GM18505 (cell line): ENCODE measurements at regions not wholly inside any gene's neighbourhood (a gene's known extent, or its start where the extent isn't known, plus 50 kb on each side); places are given as distances from the start of the nearest gene placed in this dataset.

Source experiments
- ATAC-seq: cut with Tn5 transposase; IDR thresholded peaks from one replicate; pipeline ENCODE4 v1.9.1; 2021; ENCODE audit not compliant: unreplicated experiment
- POLR2A ChIP-seq: IDR thresholded peaks from 4 replicates; pipeline ENCODE4 v1.6.1; 2011; ENCODE audit warnings: borderline replicate concordance; ENCODE audit not compliant: insufficient read depth, insufficient read length; ENCODE audit errors: extremely low read depth

DNA sequence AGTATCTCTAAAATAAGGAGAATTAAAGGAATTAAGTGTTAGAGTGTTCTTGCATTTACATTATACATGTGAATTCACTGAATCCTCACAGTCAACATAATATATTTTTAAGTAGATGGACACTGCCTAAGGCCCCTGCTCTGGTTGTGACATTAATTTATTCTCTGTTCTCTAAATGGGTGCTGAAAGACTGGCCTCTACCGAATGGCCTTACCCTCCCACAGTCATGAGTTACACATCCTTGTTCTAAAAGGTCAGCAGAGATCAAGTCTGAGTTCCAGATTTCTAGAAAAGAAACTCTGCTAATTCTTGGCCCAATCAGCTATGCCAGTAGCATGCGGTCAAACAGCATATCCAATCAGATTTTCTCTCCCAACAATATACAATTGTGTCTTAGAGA, 193.2 kb downstream of the TM2D1 start:
- TF ChIP-seq POLR2A, result no peak
- ATAC-seq, result no peak

DNA sequence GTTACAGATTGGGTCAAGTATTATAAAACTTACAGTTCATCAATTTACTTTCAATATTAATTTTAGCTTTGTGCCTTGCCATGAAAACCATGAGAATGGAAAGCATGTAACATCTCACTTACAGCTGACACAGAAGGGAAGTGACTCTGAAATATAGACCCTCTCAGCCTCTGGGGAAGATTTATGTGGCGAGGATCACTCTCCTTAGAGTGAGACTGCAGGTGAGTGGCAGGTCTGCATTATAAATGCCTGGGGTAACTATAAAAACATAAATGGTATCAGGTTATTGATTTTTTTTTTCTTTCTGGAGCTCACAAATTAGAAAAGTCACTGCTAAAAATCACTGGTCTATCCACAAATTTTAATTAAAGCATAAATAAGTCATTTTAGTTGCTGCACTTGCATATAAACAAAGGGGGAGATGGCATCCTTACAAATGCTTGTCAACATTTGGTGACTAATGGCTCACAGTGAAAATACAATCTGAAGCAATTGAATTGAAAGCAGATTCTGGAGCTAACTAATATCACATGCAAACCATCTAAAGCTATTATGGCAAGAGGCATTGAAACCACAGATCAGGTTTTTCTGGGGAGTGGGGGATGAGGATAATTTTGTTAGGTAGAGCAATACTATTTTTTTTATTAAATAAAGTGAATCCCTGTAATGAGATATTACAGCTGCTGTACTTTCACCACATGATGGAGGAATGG, 200.9 kb downstream of the TM2D1 start:
- ATAC-seq, result no peak
- no peak for TF ChIP-seq POLR2A

DNA sequence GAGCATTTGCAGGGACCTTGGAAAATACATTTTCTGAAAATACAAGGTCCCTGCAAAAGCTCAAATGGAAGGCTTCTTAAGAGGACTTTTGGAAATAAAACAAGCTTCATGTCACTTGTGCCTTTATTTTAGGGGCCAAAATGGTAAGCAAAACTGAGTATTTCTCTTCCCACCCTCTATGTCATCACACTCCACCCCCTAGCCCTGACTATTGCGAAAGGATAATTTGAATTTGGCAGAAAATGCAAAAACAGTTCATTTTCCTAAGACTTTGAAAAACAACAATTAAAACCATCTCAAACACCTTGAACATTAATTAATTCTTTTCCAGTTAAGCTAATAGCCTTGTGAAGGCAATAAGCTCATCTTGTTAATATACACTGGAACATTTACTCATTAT, 201.7 kb downstream of the TM2D1 start:
- no peak for ATAC-seq
- TF ChIP-seq POLR2A, result no peak

DNA sequence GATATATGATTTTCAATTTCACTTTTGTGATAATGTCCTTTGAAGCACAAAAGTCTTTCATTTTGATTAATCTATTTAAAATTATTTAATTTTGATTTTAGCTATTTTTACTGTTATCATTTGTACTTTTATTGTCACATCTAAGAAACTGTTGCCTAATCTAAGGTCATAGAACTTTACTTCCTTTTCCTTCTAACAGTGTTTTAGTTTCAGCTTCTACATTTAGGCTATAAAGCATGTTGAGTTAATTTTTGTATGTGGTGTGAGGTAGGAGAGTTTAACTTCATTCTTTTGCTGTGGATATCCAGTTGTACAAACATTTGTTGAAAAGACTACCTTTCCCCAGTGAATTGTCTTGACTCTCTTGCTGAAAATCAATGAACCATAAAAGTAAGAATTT, 204.5 kb downstream of the TM2D1 start:
- no peak for TF ChIP-seq POLR2A

DNA sequence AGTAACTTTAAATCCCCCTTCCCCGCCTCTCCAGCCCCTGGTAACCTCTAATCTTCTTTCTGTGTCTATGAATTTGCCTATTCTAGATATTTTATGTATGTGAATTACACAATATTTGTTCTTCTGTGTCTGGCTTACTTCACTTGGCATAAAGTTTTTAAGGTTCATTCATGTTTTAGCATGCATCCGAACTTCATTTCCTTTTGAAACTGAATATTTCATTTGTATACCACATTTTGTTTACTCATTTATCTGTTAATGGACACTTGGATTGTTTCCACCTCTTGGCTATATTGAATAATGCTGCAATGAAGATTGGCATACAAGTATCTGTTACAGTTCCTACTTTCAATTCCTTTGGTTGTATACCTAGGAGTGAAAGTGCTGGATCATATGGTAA, 205.3 kb downstream of the TM2D1 start:
- ATAC-seq, result no peak
- no peak for TF ChIP-seq POLR2A

More for the DNA sequence above, 204.5 kb downstream of the TM2D1 start:
- ATAC-seq, result no peak

DNA sequence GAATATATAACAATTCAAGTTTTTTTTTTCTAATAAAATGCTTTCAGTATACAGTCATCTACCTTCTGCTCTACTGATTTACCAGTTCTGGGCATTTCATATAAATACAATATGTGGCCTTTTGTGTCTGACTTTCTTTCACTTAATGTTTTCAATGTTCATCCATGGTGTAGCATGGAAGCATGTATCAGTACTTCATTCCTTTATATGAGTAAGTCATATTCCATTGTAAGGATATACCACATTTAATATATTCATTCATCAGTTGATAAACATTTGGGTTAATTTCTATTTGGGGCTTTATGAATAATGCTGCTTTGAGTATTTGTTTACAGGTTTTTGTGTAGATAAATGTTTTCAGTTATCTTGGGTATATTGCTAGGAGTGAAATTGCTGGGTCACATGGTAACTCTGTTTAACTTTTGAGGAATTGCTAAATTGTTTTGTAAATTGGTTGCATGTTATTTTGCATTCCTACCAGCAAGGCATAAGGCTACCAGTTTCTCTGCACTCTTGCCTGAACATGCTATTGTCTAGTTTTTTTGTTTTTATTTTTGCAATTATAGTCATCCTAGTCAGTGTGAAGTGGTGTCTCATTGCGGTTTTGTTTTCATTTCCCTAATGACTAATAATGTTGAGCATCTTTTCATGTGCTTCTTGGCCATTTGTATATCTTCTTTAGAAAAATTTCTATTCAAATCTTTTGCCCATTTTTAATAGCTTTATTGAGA, 206.1 kb downstream of the TM2D1 start:
- TF ChIP-seq POLR2A, result no peak
- no peak for ATAC-seq

DNA sequence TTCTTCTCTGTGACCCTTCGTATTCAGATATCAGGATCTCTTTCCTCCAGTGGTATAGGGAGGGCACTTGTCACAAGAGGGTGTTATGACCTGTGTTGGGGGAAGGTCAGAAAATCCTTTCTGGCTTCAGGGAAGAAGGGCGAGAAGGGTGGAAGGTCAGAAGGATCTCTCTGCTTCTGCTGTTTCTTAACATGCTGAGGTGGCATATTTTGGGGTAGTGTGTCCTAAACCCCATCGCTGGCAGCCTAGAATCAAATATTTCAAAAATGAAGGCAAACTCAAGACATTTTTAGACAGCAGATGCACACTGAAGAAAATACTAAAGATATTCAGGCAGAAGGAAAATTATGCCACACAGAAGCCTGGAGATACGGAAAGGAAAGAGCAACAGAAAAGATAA, 207.6 kb downstream of the TM2D1 start:
- no peak for TF ChIP-seq POLR2A
- ATAC-seq, result no peak

DNA sequence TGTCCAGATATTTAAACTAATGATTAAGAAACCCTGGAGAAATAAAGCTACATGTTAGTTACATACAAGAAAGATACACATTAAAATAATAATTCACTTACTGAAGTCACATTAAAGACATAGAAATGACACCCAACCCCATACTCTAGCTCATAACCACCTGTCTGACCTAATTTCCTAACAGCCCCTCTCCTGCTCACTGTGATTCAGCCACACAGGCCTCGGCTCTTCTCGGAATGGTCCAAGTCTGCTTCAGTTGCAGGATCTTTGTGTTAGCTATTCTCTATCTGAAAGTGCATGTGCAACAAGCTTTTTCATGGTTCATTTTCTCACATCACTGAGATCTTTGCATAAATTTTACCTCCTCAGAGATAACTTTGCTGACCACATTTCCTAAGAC, 209.8 kb downstream of the TM2D1 start:
- no peak for ATAC-seq
- no peak for TF ChIP-seq POLR2A
